GM18861 (cell line): ENCODE measurements at regions not wholly inside any gene's neighbourhood (a gene's known extent, or its start where the extent isn't known, plus 50 kb on each side); places are given as distances from the start of the nearest gene placed in this dataset.

Experiments used
- ATAC-seq: cut with Tn5 transposase; IDR thresholded peaks from one replicate; pipeline ENCODE4 v1.9.1; 2021; ENCODE audit not compliant: unreplicated experiment

- ATAC-seq = peak; percentile 95
Observed at GRCh38 chrX:147832707-147833348, 78.9 kb upstream of the FMR1 start.

- ATAC-seq = peak; percentile 66
Observed at GRCh38 chrX:147838465-147839131, 73.1 kb upstream of the FMR1 start.

DNA sequence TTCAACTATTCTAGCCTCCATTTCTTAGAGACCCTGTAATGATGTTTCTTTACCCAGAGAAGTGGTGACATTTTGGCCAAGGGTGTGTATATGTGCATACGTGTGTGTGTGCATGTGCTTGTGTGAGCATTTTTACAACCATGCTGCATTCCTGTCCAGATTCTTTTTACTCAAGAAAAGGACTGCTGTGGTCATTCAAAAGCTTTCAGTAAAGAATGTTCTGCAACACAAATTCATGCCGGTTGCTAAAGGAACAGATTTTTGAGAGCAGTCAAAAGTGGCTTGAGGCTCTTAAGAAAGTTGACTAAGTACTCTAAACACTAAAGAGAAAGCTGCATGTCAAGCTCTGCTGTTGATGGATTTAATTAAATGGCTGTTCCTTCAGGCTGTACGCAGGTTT lies 65.0 kb upstream of the FMR1 start:
- ATAC-seq = no peak

DNA sequence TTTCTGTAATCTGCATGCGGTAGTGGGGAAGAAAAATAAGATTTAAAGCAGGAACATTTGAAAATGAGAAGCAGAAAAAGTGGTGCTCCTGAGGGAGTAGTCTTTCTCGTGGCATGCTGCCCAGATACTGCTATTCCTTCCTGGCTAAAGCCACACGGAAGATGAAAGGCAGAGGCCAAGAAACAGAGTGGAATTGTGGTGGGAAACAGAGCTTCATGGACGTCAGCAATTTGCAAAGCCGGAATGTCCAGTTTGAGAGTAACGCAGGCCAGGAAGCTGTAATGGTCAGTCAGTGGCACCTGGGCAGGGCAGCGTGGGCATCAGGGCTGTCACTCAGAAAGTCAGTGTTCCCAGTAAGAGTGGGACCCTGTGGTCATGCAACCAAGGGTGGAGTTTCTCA lies 63.7 kb upstream of the FMR1 start:
- ATAC-seq = no peak

DNA sequence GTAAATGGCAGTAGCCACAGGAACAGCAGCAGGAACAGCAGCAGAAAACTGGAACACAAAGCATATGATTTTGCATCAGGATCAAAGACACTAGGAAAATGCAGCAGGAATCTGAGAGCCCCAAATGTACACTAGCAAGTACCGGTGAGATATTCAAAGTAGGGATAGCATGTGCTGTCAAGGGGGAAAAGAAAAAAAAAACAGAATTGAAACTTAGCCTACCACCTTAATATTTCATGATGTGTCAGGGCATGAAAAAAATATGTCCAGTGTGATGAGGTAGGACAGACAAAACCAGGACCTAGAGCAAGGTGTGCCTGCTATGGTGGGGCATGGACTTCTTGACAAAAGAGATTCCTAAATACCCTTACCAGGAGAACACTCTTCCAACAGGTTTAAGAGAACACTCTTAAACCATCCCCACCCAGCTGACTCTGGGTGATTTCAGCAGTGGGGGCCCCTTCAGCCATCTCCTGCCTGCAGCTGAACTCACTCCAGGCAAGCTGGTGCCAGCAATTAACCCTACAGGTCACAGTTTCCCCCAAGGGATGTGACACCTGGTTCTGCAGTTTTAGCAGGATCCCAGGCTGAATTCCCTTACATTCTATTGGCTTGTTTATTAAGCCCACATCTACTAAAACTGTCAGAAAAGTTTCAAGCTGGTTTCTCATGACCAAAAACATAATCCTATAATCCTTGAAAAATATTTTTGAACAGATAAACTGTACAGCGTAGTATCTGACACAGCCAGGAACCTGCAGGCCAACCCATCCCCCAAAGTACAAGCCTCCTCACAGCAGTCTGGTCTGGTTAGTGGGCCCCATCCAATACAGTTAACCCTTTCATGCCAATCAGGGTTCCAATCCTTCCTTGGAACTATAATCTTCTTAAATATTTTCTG lies 62.9 kb upstream of the FMR1 start:
- ATAC-seq = peak; percentile 43

GRCh38 chrX:147850875-147851274 lies 60.8 kb upstream of the FMR1 start:
- ATAC-seq = peak; percentile 77

DNA sequence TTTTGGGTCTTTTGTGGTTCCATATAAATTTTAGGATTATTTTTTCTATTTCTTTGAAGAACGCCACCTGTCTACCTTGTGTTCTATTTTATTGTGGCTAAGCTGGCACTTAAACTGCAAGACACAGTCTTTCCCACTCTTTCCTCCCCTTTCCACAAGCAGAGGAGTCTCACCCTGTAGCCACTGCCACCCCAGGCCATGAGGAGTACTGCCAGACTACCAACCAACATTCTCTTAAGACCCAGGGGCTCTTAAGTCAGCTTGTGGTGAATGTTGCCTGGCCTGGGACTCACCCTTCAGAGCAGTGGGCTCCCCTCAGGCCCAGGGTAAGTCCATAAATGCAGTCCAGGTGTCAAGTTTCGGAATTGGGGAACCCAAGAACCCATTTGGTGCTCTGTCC lies 58.0 kb upstream of the FMR1 start:
- no peak for ATAC-seq

DNA sequence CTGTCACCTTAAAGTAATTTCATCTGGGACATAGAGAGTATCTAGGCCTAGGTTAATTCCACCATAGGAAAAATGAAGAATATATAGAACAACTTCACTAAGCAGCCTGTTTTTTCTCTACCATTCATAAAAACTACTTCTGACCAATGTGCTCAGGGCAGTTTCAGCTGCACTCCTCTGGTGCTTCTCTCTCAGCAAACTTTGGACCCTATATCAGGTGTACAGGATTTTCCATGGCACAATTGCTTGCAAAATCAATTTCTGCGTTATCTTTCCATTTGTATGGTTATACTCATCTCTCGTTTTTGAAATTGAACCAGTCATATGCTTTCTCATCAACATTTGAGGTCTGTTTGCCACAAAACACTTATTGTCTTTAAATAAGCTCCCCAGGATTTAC lies 52.1 kb upstream of the FMR1 start:
- no peak for ATAC-seq
